ENCODE measurements at regions not wholly inside any gene's neighbourhood (a gene's known extent, or its start where the extent isn't known, plus 50 kb on each side); places are given as distances from the start of the nearest gene placed in this dataset.

- DNase-seq, result no peak
These were observed 474.7 kb upstream of the SEMA3A start for GRCh38 chr7:84669177-84669732.

- DNase-seq, result no peak
These were observed 473.5 kb upstream of the SEMA3A start for GRCh38 chr7:84668116-84668515.

- no peak for DNase-seq
These were observed 472.1 kb upstream of the SEMA3A start for GRCh38 chr7:84666651-84667050.

GRCh38 chr7:84665339-84665738 lies 470.8 kb upstream of the SEMA3A start:
- no peak for DNase-seq

- no peak for DNase-seq
These were observed 470.0 kb upstream of the SEMA3A start for GRCh38 chr7:84664626-84665025.

- DNase-seq, result peak; percentile 17
These were observed 468.6 kb upstream of the SEMA3A start for GRCh38 chr7:84663224-84663623.

GRCh38 chr7:84658286-84658685 lies 463.7 kb upstream of the SEMA3A start:
- no peak for DNase-seq

- DNase-seq, result no peak
These were observed 459.7 kb upstream of the SEMA3A start for GRCh38 chr7:84654273-84654672.

- DNase-seq, result no peak
These were observed 457.3 kb upstream of the SEMA3A start for GRCh38 chr7:84651876-84652275.

GRCh38 chr7:84647797-84648757 lies 453.5 kb upstream of the SEMA3A start:
- peak; percentile 92 for DNase-seq

- DNase-seq, result no peak
These were observed 448.0 kb upstream of the SEMA3A start for GRCh38 chr7:84642611-84643010.

- DNase-seq, result no peak
These were observed 446.0 kb upstream of the SEMA3A start for GRCh38 chr7:84640637-84641036.

GRCh38 chr7:84638339-84638697 lies 443.7 kb upstream of the SEMA3A start:
- DNase-seq, result no peak

GRCh38 chr7:84637568-84638338 lies 443.2 kb upstream of the SEMA3A start:
- DNase-seq, result peak; percentile 95

GRCh38 chr7:84631913-84632312 lies 437.3 kb upstream of the SEMA3A start:
- DNase-seq, result no peak

GRCh38 chr7:84629640-84630318 lies 435.2 kb upstream of the SEMA3A start:
- DNase-seq, result no peak

- peak; percentile 37 for DNase-seq
These were observed 434.6 kb upstream of the SEMA3A start for GRCh38 chr7:84629216-84629615.

- no peak for DNase-seq
These were observed 432.7 kb upstream of the SEMA3A start for GRCh38 chr7:84627250-84627649.

- no peak for DNase-seq
These were observed 430.3 kb upstream of the SEMA3A start for GRCh38 chr7:84624927-84625326.

GRCh38 chr7:84624527-84624926 lies 429.9 kb upstream of the SEMA3A start:
- no peak for DNase-seq

GRCh38 chr7:84617265-84618030 lies 422.9 kb upstream of the SEMA3A start:
- DNase-seq, result no peak

GRCh38 chr7:84614821-84615501 lies 420.4 kb upstream of the SEMA3A start:
- peak; percentile 36 for DNase-seq
